ENCODE measurements at regions not wholly inside any gene's neighbourhood (a gene's known extent, or its start where the extent isn't known, plus 50 kb on each side); places are given as distances from the start of the nearest gene placed in this dataset.
"Not testable (repeated sequence)": the region's sequence is repeated elsewhere in the genome, so short reads cannot be mapped to it uniquely, and the experiment has no call there.

- DNase-seq: no peak
Measured at GRCh38 chr13:107809125-107809524, 406.2 kb downstream of the LIG4 start.

- no peak for DNase-seq
Measured at GRCh38 chr13:107808389-107808788, 406.9 kb downstream of the LIG4 start.

- no peak for DNase-seq
Measured at GRCh38 chr13:107807306-107808073, 407.8 kb downstream of the LIG4 start.

GRCh38 chr13:107806726-107807125 is 408.6 kb downstream of the LIG4 start:
- DNase-seq: no peak

GRCh38 chr13:107803822-107804495 is 411.4 kb downstream of the LIG4 start:
- no peak for DNase-seq

GRCh38 chr13:107801621-107802020 is 413.7 kb downstream of the LIG4 start:
- no peak for DNase-seq

GRCh38 chr13:107799001-107799400 is 416.3 kb downstream of the LIG4 start:
- DNase-seq: no peak

GRCh38 chr13:107790397-107790796 is 424.9 kb downstream of the LIG4 start:
- no peak for DNase-seq

- no peak for DNase-seq
Measured at GRCh38 chr13:107788464-107789165, 426.7 kb downstream of the LIG4 start.

GRCh38 chr13:107782646-107783045 is 432.7 kb downstream of the LIG4 start:
- not testable (repeated sequence) for DNase-seq

GRCh38 chr13:107778094-107778493 is 437.2 kb downstream of the LIG4 start:
- DNase-seq: no peak

GRCh38 chr13:107770541-107770940 is 444.8 kb downstream of the LIG4 start:
- no peak for DNase-seq

GRCh38 chr13:107767119-107767518 is 448.2 kb downstream of the LIG4 start:
- DNase-seq: no peak

GRCh38 chr13:107765724-107766401 is 449.5 kb downstream of the LIG4 start:
- no peak for DNase-seq

GRCh38 chr13:107764046-107764445 is 451.3 kb downstream of the LIG4 start:
- DNase-seq: no peak

GRCh38 chr13:107753748-107754147 is 461.6 kb downstream of the LIG4 start:
- DNase-seq: no peak

GRCh38 chr13:107753291-107753690 is 462.0 kb downstream of the LIG4 start:
- no peak for DNase-seq

- DNase-seq: no peak
Measured at GRCh38 chr13:107743983-107744382, 471.4 kb downstream of the LIG4 start.

- DNase-seq: no peak
Measured at GRCh38 chr13:107743526-107743925, 471.8 kb downstream of the LIG4 start.

GRCh38 chr13:107743100-107743499 is 472.2 kb downstream of the LIG4 start:
- DNase-seq: no peak

GRCh38 chr13:107742544-107742943 is 472.8 kb downstream of the LIG4 start:
- no peak for DNase-seq

- no peak for DNase-seq
Measured at GRCh38 chr13:107738004-107738403, 477.3 kb downstream of the LIG4 start.

- no peak for DNase-seq
Measured at GRCh38 chr13:107736731-107737130, 478.6 kb downstream of the LIG4 start.

All from DMS 273 treated with DMSO at 0.1 percent for 48 hours (cell line).